ENCODE measurements at regions not wholly inside any gene's neighbourhood (a gene's known extent, or its start where the extent isn't known, plus 50 kb on each side); places are given as distances from the start of the nearest gene placed in this dataset.

DNA sequence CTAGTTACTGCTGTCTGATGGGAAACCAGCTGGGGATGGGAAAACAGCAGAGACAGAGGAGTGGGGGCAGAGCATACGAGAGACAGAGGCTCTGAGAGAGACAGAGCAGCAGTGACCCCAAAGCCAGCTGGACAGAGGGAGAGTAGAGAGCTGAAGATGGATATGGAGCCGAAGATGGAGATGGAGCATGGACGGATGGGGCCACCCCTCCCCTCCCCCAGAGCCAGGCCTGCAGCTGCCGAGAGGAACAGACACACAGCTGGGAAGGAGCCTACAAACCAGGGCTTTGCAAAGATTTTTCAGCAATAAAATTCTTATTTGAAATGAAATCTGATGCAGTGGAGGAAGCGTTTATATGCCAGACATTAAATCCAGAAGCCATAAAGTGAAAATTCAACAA is 167.6 kb upstream of the LINGO1 start:
- TF ChIP-seq, protein P1, sequence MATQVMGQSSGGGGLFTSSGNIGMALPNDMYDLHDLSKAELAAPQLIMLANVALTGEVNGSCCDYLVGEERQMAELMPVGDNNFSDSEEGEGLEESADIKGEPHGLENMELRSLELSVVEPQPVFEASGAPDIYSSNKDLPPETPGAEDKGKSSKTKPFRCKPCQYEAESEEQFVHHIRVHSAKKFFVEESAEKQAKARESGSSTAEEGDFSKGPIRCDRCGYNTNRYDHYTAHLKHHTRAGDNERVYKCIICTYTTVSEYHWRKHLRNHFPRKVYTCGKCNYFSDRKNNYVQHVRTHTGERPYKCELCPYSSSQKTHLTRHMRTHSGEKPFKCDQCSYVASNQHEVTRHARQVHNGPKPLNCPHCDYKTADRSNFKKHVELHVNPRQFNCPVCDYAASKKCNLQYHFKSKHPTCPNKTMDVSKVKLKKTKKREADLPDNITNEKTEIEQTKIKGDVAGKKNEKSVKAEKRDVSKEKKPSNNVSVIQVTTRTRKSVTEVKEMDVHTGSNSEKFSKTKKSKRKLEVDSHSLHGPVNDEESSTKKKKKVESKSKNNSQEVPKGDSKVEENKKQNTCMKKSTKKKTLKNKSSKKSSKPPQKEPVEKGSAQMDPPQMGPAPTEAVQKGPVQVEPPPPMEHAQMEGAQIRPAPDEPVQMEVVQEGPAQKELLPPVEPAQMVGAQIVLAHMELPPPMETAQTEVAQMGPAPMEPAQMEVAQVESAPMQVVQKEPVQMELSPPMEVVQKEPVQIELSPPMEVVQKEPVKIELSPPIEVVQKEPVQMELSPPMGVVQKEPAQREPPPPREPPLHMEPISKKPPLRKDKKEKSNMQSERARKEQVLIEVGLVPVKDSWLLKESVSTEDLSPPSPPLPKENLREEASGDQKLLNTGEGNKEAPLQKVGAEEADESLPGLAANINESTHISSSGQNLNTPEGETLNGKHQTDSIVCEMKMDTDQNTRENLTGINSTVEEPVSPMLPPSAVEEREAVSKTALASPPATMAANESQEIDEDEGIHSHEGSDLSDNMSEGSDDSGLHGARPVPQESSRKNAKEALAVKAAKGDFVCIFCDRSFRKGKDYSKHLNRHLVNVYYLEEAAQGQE (IDR thresholded peaks at IDR 0.05; ENCODE audit: insufficient read depth in 1 of 2, low read depth in 2 of 2, low read length in 2 of 2) = no peak
- no peak for TF ChIP-seq SIN3A (IDR thresholded peaks at IDR 0.05; ENCODE audit: borderline replicate concordance, insufficient read depth, low read length)
- TF ChIP-seq POLR2AphosphoS5 (IDR thresholded peaks at IDR 0.05; ENCODE audit: low read depth, low read length) = no peak

Measured in PFSK-1 (cell line).